ENCODE measurements at regions not wholly inside any gene's neighbourhood (a gene's known extent, or its start where the extent isn't known, plus 50 kb on each side); places are given as distances from the start of the nearest gene placed in this dataset.

DNA sequence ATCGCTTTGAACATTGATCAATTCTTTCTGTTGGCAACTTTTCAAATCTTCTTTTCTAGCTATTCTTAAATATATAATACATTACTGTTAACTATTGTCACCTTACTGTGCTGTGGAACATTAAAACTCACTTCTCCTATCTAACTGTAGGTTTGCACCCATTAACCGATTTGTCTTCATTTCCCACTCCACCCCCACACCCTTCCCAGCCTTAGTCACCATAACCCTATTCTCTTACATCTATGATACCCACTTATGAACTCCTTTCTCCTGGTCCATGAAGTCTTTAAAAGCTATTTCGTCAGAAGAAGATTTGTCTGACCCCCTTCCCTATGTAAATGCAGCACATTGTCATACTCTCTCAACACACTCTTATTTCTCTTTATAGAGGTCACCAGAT lies 993.4 kb upstream of the EEF2KMT start:
- H3K4me3 Mint-ChIP-seq = no peak overlapping the region
- H3K27ac Mint-ChIP-seq = no peak overlapping the region
- no peaks in the 10 kb centered on the region for H3K4me1 Mint-ChIP-seq
- peaks cover 21% of the 10 kb centered on the region for H3K9me3 Mint-ChIP-seq
- ATAC-seq (replicated peaks) = no peak
- H3K36me3 Mint-ChIP-seq (ENCODE audit: low read depth) = no peaks in the 10 kb centered on the region
- no peaks in the 10 kb centered on the region for H3K27me3 Mint-ChIP-seq

DNA sequence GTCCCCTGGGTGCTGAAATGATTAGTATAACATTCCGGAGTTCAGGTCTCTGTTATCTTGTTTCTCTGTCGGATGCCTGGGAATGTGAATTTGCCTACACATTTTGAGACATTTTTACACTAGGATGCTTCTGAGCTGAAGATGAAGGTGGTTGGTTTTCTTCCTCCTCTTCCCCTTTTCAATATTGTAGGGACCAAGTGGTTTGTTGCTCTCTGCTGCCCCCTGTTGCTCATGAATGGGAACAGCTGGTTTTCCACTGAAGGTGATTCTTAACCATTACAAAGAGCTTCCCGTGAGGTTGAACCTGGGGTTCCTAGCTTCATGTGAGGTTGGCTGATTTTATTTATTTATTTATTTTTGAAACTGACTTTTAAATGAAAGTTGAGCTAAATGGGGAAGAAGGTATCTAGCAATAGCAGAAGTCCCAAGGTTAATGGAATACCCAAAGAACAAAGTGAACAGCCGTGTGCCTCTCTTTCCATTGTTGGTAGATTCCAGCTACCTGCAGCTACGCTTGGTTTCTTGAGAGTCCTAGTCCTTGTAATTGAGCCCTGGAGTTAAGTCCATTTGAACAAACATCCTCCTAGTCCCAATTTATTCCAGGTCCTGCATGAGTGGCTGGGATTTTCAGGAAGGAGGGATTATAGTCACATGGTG lies 983.9 kb upstream of the EEF2KMT start:
- Mint-ChIP-seq H3K27me3 (no peaks in the 10 kb centered on the region), H3K36me3 (ENCODE audit: low read depth) (no peaks in the 10 kb centered on the region), H3K9me3 (peaks cover 18% of the 10 kb centered on the region), H3K4me1 (no peaks in the 10 kb centered on the region), H3K4me3 (no peak overlapping the region), H3K27ac (no peak overlapping the region)
- ATAC-seq (replicated peaks) = no peak

DNA sequence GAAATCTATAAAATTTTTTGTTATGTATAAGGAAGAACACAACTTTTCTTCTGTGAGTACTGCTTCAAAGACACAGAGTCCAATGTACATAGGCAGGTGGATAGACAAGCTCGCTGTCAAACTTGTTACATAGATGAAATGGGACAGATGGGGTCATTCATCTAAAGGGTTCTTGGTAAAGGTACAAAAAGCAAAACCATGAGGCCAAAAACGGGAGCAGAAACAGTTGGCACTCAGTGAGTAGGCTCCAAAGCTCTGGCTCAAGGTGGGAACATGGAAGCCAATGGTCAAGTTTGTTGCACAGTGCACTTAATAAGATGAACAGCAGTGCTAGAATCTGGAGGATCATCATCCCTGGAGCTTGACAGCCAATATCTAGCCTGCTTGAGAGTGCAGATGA lies 979.0 kb upstream of the EEF2KMT start:
- no peak for ATAC-seq (replicated peaks)
- Mint-ChIP-seq H3K9me3 (peaks cover 20% of the 10 kb centered on the region), H3K36me3 (ENCODE audit: low read depth) (no peaks in the 10 kb centered on the region), H3K4me1 (no peaks in the 10 kb centered on the region), H3K27me3 (no peaks in the 10 kb centered on the region), H3K4me3 (no peak overlapping the region), H3K27ac (no peak overlapping the region)

DNA sequence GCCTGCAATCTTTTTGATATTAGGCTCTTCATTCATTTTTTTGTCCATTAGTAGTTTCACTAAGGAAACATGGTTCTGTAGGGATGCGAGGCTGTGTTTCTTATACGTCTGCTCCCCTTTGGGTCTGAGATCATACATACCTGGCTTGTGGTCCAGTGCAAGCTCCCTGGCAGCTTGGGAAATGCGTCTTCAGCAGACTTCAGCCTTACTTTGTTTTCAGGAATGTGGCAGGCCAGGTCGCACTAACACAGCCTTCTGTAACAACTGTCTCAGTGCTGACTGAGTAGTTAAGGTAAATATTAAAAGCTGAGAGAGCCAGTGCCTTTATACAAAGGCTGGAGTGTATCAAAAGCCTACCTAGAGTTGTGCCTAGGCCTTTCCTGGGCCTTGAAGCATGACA lies 970.5 kb upstream of the EEF2KMT start:
- Mint-ChIP-seq H3K36me3 (ENCODE audit: low read depth) (no peaks in the 10 kb centered on the region), H3K4me1 (no peaks in the 10 kb centered on the region), H3K4me3 (no peak overlapping the region), H3K27ac (no peak overlapping the region), H3K9me3 (peaks cover 9% of the 10 kb centered on the region), H3K27me3 (no peaks in the 10 kb centered on the region)
- ATAC-seq (replicated peaks) = no peak

DNA sequence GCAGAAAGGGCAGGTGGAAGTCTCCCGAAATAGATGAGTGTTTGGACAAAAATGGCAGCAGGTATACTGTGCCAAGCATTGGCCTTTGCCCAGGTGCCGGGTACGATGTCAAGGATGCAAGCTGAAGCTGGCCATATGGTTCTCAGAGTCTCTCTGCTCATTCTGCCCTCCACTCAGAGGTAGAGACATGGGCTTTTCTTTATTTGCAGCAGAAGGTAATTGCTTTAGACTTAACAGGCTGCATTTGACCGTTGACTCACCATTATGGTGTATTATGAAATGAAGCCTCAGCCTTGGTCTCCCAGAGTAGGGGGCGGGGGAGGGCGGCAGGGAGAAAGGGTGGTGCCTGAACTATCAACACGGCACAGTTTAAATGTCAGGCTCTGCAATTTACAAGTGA lies 969.1 kb upstream of the EEF2KMT start:
- Mint-ChIP-seq H3K36me3 (ENCODE audit: low read depth) (no peaks in the 10 kb centered on the region), H3K4me1 (no peaks in the 10 kb centered on the region), H3K4me3 (no peak overlapping the region), H3K27me3 (no peaks in the 10 kb centered on the region), H3K27ac (no peak overlapping the region), H3K9me3 (peaks cover 5% of the 10 kb centered on the region)
- no peak for ATAC-seq (replicated peaks)

DNA sequence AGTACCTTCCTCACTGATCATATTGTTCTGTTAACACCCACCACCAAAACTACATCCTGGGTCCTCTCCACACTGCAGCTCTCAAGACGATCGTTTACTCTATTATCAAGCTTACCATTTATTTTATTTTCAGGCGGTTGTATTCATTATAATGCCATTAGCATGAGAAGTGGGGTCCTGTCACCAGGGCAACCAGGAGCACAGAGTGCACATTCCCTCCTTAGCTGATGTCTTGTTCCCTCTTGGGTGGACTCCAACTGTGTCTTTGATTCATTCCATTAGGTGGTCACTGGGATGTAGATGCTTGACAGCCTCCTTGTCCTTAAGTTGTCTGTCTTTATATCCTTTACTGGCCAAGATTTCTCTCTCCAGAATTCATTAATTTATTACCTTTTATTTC lies 965.9 kb upstream of the EEF2KMT start:
- H3K4me3 Mint-ChIP-seq = no peak overlapping the region
- H3K36me3 Mint-ChIP-seq (ENCODE audit: low read depth) = no peaks in the 10 kb centered on the region
- H3K27me3 Mint-ChIP-seq = no peaks in the 10 kb centered on the region
- no peak for ATAC-seq (replicated peaks)
- no peak overlapping the region for H3K27ac Mint-ChIP-seq
- H3K4me1 Mint-ChIP-seq = no peaks in the 10 kb centered on the region
- H3K9me3 Mint-ChIP-seq = peaks cover 4% of the 10 kb centered on the region

DNA sequence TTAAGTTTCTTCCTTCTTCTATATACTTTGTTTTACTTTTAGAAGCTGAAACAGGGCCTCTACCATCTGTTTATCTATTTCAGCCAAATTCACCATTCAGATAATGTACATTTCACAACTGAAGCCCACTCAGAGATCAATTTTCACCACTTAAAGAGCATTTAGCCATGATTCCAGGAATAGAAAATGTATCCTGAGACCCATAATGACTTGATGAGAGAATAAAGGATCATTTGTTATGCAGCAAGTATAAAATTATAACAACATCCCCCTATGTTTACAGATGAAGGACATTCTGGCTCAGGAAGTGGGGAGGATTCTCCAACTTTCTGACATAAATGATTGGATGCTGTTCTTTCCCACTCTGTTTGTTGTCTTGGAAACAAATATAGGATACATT lies 962.1 kb upstream of the EEF2KMT start:
- H3K36me3 Mint-ChIP-seq (ENCODE audit: low read depth) = no peaks in the 10 kb centered on the region
- H3K9me3 Mint-ChIP-seq = no peaks in the 10 kb centered on the region
- H3K27ac Mint-ChIP-seq = no peak overlapping the region
- ATAC-seq (replicated peaks) = no peak
- H3K27me3 Mint-ChIP-seq = no peaks in the 10 kb centered on the region
- H3K4me1 Mint-ChIP-seq = no peaks in the 10 kb centered on the region
- no peak overlapping the region for H3K4me3 Mint-ChIP-seq

DNA sequence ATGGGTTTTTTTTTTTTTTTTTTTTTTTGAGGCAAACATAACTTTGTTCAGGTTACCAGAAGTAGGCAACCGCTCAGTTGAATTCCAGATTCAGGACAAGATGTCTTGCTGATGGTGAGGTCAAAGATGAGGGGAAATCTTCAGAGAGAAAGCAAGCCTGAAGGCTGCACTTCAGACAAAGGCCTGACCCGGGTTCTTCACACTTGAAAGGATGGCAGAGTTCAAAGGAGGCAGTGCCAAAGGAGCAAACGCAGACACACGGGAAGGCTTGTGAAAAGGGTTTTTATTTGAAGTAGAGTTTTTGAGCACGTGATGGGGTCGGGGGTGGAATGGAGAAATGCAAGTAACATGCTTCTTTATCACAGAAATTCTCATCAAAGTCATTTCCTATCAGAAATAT lies 960.2 kb upstream of the EEF2KMT start:
- Mint-ChIP-seq H3K4me3 (no peak overlapping the region), H3K27me3 (no peaks in the 10 kb centered on the region), H3K4me1 (no peaks in the 10 kb centered on the region), H3K9me3 (peaks cover 5% of the 10 kb centered on the region), H3K27ac (no peak overlapping the region), H3K36me3 (ENCODE audit: low read depth) (no peaks in the 10 kb centered on the region)
- no peak for ATAC-seq (replicated peaks)

DNA sequence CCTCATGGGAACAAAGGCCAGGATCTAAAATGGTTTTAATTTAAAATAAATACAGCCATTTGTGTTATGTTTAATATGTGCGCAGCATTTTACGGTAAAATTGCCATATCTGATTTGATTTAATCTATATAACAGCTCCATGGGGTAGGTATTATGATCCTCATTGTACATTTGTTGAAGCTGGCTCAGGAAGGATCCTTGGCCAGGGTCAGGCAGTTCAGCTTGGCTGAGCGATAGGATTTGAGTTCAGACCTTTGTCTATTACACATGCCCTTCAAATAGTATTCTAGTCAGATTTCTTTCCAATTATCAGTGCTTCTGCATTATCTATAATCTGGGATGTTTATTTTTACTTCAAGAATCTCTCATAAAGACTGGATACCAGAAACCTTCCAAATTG lies 950.4 kb upstream of the EEF2KMT start:
- H3K4me3 Mint-ChIP-seq = no peak overlapping the region
- ATAC-seq (replicated peaks) = no peak
- H3K27me3 Mint-ChIP-seq = no peaks in the 10 kb centered on the region
- no peaks in the 10 kb centered on the region for H3K36me3 Mint-ChIP-seq (ENCODE audit: low read depth)
- no peak overlapping the region for H3K27ac Mint-ChIP-seq
- H3K4me1 Mint-ChIP-seq = no peaks in the 10 kb centered on the region
- peaks cover 15% of the 10 kb centered on the region for H3K9me3 Mint-ChIP-seq

DNA sequence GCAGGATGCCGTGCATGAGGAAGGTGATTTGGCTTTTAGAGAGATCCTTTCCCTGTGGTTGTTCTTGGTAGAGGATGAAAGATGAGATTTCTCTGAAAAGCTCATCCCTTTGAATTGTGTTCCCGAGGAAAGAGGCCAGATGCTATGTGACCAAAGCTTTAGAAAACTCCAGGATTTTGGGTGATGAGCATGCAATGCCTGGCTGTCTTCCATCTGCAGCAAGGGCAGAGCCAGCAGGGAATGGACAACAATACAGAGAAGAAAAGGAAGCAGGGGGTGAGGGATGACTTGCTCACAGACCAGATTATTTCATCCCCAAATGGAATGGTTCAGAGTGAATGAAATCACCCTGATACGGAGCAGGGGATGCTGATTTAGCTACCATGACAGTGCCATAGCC lies 949.7 kb upstream of the EEF2KMT start:
- H3K27ac Mint-ChIP-seq = no peak overlapping the region
- no peak overlapping the region for H3K4me3 Mint-ChIP-seq
- no peaks in the 10 kb centered on the region for H3K4me1 Mint-ChIP-seq
- no peaks in the 10 kb centered on the region for H3K27me3 Mint-ChIP-seq
- peaks cover 18% of the 10 kb centered on the region for H3K9me3 Mint-ChIP-seq
- no peaks in the 10 kb centered on the region for H3K36me3 Mint-ChIP-seq (ENCODE audit: low read depth)
- no peak for ATAC-seq (replicated peaks)

DNA sequence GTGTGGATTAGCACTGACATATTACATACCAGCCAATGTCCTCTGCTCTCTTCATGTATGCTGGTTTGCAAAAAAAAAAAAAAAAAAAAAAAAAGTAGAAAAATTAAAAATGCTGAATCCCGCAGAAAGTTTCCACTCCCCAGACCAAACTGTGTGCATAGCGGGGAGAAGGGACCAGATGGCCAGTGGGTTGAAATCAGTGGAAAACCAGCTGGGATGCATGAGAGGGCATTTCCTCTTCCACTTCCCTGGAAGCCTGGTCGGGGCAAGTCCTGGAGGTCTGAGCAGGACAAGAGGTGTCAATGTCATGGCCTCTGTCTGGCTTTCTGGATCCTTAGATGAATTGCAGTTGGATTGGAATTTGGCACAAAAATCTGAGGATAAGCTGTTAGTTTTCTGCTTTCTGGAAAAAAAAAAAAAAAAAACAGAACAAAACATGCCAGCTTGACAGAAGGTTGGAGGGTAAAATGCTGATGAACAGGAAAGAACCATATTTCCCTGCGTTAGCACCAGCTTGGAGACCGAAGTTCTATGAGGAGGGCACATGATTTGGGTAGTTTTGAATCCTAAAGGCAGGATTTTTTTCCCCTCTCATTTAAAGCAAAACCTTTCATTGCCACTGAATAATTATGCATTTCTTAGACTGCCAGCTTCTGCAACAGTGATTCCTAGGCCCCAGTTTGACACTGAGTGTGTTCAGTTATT lies 941.5 kb upstream of the EEF2KMT start:
- Mint-ChIP-seq H3K9me3 (peaks cover 9% of the 10 kb centered on the region), H3K4me3 (no peak overlapping the region), H3K4me1 (no peaks in the 10 kb centered on the region), H3K27ac (no peak overlapping the region), H3K27me3 (no peaks in the 10 kb centered on the region), H3K36me3 (ENCODE audit: low read depth) (no peaks in the 10 kb centered on the region)
- ATAC-seq (replicated peaks) = no peak

DNA sequence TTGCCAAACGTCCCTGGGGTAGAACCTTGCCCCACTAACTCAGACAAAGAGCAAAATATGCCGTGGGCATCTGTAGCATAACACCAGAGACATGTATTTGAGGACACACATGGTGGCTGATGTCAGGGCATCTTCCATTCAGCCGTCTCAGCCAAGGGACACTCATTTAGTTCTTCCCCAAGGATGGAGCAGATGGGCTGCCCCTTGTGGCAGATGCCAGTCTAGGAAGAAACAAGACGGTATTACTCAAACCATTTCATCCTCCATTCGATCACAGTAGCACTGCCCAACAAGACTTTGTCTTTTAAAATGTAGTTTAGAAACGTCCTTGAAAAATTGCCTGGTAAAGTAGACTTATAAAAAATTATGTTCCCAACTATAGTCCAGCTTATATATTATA lies 937.6 kb upstream of the EEF2KMT start:
- no peak for ATAC-seq (replicated peaks)
- Mint-ChIP-seq H3K4me3 (no peak overlapping the region), H3K4me1 (no peaks in the 10 kb centered on the region), H3K27me3 (no peaks in the 10 kb centered on the region), H3K9me3 (peaks cover 13% of the 10 kb centered on the region), H3K27ac (no peak overlapping the region), H3K36me3 (ENCODE audit: low read depth) (no peaks in the 10 kb centered on the region)

DNA sequence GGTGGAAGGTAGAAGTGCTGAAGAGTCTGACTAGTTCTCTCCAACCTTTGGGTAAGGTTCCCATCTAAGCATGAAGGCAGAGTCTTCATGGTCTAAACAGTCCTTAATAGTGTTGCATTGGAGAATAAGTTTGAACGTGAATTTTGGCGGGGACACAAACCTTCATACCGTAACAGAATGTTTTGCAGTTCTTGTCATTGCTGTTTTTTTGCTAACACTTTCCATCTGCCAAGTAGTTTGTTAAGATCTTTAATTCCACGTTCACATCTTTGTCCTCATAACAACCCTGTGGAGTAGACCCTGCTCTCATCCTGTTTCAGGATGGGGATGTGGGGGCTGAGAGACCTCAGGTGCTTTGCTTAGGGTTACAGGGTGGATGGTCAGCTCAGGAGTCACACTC lies 936.9 kb upstream of the EEF2KMT start:
- H3K27ac Mint-ChIP-seq = no peak overlapping the region
- H3K4me3 Mint-ChIP-seq = no peak overlapping the region
- peaks cover 13% of the 10 kb centered on the region for H3K9me3 Mint-ChIP-seq
- H3K4me1 Mint-ChIP-seq = no peaks in the 10 kb centered on the region
- ATAC-seq (replicated peaks) = no peak
- H3K36me3 Mint-ChIP-seq (ENCODE audit: low read depth) = no peaks in the 10 kb centered on the region
- H3K27me3 Mint-ChIP-seq = no peaks in the 10 kb centered on the region

DNA sequence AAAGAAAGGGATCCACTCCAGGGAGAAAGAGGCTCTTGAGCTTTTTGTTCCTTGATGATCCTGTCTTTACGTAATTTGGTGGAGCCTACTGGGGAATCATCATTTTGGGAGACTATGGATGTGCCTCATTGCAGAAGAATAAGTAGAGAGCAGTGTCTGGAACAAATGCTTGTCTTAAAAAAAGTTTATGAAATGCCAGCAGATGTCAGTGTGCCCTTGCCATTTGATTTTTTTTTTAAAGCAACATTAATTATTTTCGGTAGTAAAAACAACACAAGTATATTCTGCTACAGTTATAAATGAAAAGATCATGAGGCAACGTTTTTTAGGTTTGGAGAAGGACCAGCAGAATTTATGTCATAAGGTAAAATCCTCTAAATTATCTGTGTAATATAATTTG lies 934.8 kb upstream of the EEF2KMT start:
- ATAC-seq (replicated peaks) = no peak
- H3K27me3 Mint-ChIP-seq = no peaks in the 10 kb centered on the region
- H3K27ac Mint-ChIP-seq = no peak overlapping the region
- no peaks in the 10 kb centered on the region for H3K36me3 Mint-ChIP-seq (ENCODE audit: low read depth)
- no peaks in the 10 kb centered on the region for H3K4me1 Mint-ChIP-seq
- H3K9me3 Mint-ChIP-seq = peaks cover 19% of the 10 kb centered on the region
- H3K4me3 Mint-ChIP-seq = no peak overlapping the region

DNA sequence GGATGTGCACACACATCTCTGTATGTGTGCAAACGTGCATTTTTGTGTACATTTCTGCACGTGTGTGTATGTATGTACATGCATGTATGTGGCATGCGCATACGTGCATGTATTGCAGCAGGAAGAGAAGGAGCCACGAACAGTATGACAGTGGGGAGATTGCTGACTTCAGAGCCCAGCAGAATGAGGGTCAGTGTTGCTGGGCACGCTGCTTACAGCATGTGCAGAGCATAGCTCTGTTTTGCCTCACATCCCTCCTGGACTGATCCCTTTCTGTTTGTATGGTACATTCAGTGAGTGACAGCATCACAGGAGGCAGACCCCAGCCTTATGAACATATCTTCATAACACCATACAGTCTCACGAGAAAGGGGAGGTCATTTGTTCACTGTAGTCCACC lies 934.0 kb upstream of the EEF2KMT start:
- H3K4me1 Mint-ChIP-seq = no peaks in the 10 kb centered on the region
- no peaks in the 10 kb centered on the region for H3K36me3 Mint-ChIP-seq (ENCODE audit: low read depth)
- H3K27ac Mint-ChIP-seq = no peak overlapping the region
- ATAC-seq (replicated peaks) = no peak
- no peaks in the 10 kb centered on the region for H3K27me3 Mint-ChIP-seq
- H3K4me3 Mint-ChIP-seq = no peak overlapping the region
- H3K9me3 Mint-ChIP-seq = peaks cover 19% of the 10 kb centered on the region

DNA sequence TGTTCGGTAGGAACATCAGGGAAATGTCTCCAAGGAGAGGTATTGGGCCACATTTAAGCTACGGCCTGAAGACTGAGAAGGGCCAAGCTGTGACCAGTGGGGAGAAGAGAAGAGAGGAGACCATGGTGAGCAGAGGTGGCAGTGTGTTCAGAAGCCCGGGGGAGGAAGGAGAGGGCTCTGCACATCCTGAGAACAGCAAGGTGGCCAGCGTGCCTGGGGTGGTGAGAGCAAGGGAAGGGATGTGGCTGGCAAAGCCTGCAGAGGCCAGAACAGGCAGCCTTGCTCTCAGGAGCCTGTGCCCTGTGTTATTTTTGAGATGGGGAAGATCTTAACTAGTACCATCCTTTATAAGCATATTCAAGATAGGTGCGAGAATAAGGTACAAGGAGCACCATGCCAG lies 933.5 kb upstream of the EEF2KMT start:
- H3K27ac Mint-ChIP-seq = no peak overlapping the region
- H3K36me3 Mint-ChIP-seq (ENCODE audit: low read depth) = no peaks in the 10 kb centered on the region
- H3K9me3 Mint-ChIP-seq = peaks cover 19% of the 10 kb centered on the region
- H3K4me1 Mint-ChIP-seq = no peaks in the 10 kb centered on the region
- no peaks in the 10 kb centered on the region for H3K27me3 Mint-ChIP-seq
- ATAC-seq (replicated peaks) = no peak
- no peak overlapping the region for H3K4me3 Mint-ChIP-seq
